NT2/D1 (cell line): ENCODE measurements at regions not wholly inside any gene's neighbourhood (a gene's known extent, or its start where the extent isn't known, plus 50 kb on each side); places are given as distances from the start of the nearest gene placed in this dataset.

Experiments
- SUZ12 ChIP-seq: IDR thresholded peaks from 2 replicates; pipeline ENCODE4 v1.6.1; 2011; ENCODE audit not compliant: insufficient read length, insufficient read depth; ENCODE audit errors: extremely low read depth
- YY1 ChIP-seq: IDR thresholded peaks from 2 replicates; pipeline ENCODE4 v1.6.1; 2011; ENCODE audit not compliant: insufficient read length, insufficient read depth
- ZNF274 ChIP-seq: IDR thresholded peaks from 2 replicates; pipeline ENCODE4 v1.6.1; 2011; ENCODE audit warnings: mild to moderate bottlenecking, low read depth, low read length

DNA sequence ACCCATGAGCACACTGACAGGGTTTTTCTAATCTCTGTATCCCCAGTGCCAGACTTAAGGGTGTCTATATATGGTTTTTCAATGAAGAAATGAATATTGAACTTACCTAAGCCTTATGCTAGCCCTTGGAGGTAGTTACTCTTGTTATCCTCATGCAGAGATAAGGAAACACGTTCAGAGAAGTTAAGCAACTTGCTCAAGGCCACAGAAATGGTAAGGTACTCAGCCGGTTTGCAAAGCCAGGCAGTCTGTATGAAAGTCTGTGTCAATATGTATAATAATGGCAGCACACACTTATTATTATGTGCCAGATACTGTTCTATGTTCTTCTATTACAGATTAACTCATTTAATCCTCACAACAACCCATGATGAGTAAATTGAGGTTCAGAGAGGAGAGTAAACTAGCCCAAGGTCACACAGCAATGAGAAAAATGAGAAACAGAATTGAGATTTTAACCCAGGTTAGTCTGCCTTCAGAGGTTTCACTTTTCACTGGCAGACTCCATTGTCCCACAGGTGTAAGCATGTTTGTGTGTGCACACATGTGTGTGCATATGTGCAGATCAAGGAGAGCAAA is 54.6 kb upstream of the CSF3R start:
- TF ChIP-seq SUZ12 (no peak), ZNF274 (no peak), YY1 (no peak)
